IMR-90 (cell line): ENCODE measurements at regions not wholly inside any gene's neighbourhood (a gene's known extent, or its start where the extent isn't known, plus 50 kb on each side); places are given as distances from the start of the nearest gene placed in this dataset.

Experiments
- ATAC-seq: fragments of 200-7000 bp; cut with Tn5 transposase; 2 replicates; pipeline ENCODE4 v1.9.1; 2020; ENCODE audit warnings: low read depth, mild to moderate bottlenecking, moderate library complexity
- BruUV-seq: library from RNA; stranded (reverse); fragments of 400-500 nt; replicated peaks from 2 replicates; lab custom pipeline; 2021; lab: Mats Ljungman, UMichigan
- CTCF ChIA-PET: fragments of 300-600 bp; formaldehyde crosslinking; extraction: SDS; loops from one replicate; lab custom pipeline; 2021; ENCODE audit warnings: antibody characterized with exemption; lab: Yijun Ruan, JAX
- POLR2A ChIA-PET: fragments of 300-600 bp; sonication (Branson Sonifier 250); formaldehyde crosslinking; loops from one replicate; lab custom pipeline; 2022; ENCODE audit warnings: antibody characterized with exemption; ENCODE audit not compliant: unreplicated experiment; lab: Charles Lee
- DNase-seq: peaks from one replicate; pipeline ENCODE4 v3.0.0; 2013
- H2AFZ ChIP-seq: replicated peaks from 2 replicates; pipeline ENCODE3; 2013; ENCODE audit warnings: low read length, mild to moderate bottlenecking; ENCODE audit not compliant: poor library complexity
- H2AK5ac ChIP-seq: 2 replicates; pipeline ENCODE4 v1.6.1; 2013; ENCODE audit warnings: low read depth, low read length, inconsistent platforms
- H2AK9ac ChIP-seq: replicated peaks from 2 replicates; pipeline ENCODE3; 2013; ENCODE audit warnings: mild to moderate bottlenecking, low read depth, low read length, moderate library complexity; ENCODE audit not compliant: poor library complexity
- H2BK120ac ChIP-seq: 2 replicates; pipeline ENCODE4 v1.6.1; 2013; ENCODE audit warnings: low read depth, low read length, inconsistent platforms
- H2BK15ac ChIP-seq: 3 replicates; pipeline ENCODE4 v1.6.1; 2013; ENCODE audit warnings: low read depth, low read length, inconsistent platforms
- H2BK20ac ChIP-seq: 2 replicates; pipeline ENCODE4 v1.6.1; 2013; ENCODE audit warnings: low read depth, mild to moderate bottlenecking, inconsistent platforms, low read length, moderate library complexity
- H2BK5ac ChIP-seq: 2 replicates; pipeline ENCODE4 v1.6.1; 2013; ENCODE audit warnings: mild to moderate bottlenecking, low read depth, low read length, inconsistent platforms; ENCODE audit not compliant: poor library complexity, severe bottlenecking
- H3K14ac ChIP-seq: replicated peaks from 2 replicates; pipeline ENCODE4 v1.6.1; 2013; ENCODE audit warnings: low read depth, low read length, inconsistent platforms
- H3K18ac ChIP-seq: 2 replicates; pipeline ENCODE4 v1.6.1; 2013; ENCODE audit warnings: low read depth, low read length, control low read depth
- H3K23ac ChIP-seq: 2 replicates; pipeline ENCODE4 v1.6.1; 2013; ENCODE audit warnings: low read depth, low read length, inconsistent platforms
- H3K27ac ChIP-seq: 2 replicates; pipeline ENCODE4 v1.5.1; 2013; ENCODE audit warnings: mild to moderate bottlenecking, control low read depth, low read length; ENCODE audit not compliant: insufficient read depth
- H3K27me3 ChIP-seq: 2 replicates; pipeline ENCODE4 v1.6.1; 2013; ENCODE audit warnings: low read length; ENCODE audit not compliant: control insufficient read depth, insufficient read depth
- H3K36me3 ChIP-seq: 2 replicates; pipeline ENCODE4 v1.6.1; 2013; ENCODE audit warnings: low read length, mixed read lengths; ENCODE audit not compliant: control insufficient read depth, insufficient read depth
- H3K4ac ChIP-seq: 2 replicates; pipeline ENCODE4 v1.6.1; 2013; ENCODE audit warnings: low read depth, low read length, inconsistent platforms
- H3K4me1 ChIP-seq: 2 replicates; pipeline ENCODE4 v1.6.1; 2013; ENCODE audit warnings: low read length, mixed read lengths; ENCODE audit not compliant: control insufficient read depth, insufficient read depth
- H3K4me2 ChIP-seq: 2 replicates; pipeline ENCODE4 v1.6.1; 2013; ENCODE audit warnings: low read depth, mild to moderate bottlenecking, control low read depth, low read length, moderate library complexity
- H3K4me3 ChIP-seq: 2 replicates; pipeline ENCODE4 v1.5.1; 2013; ENCODE audit warnings: low read depth, mild to moderate bottlenecking, control low read depth, low read length, moderate library complexity; ENCODE audit not compliant: insufficient read depth
- H3K56ac ChIP-seq: 2 replicates; pipeline ENCODE4 v1.6.1; 2013; ENCODE audit warnings: low read length, inconsistent platforms; ENCODE audit not compliant: insufficient read depth; ENCODE audit errors: extremely low read depth
- H3K79me1 ChIP-seq, 2 experiments: 2 replicates each; pipeline ENCODE4 v1.6.1; 2013; ENCODE audit warnings: low read length in 2 of 2, inconsistent platforms in 1 of 2, low read depth in 1 of 2
- H3K9ac ChIP-seq: 2 replicates; pipeline ENCODE4 v1.6.1; 2013; ENCODE audit warnings: low read depth, low read length, control low read depth
- H3K9me1 ChIP-seq: 2 replicates; pipeline ENCODE4 v1.6.1; 2013; ENCODE audit warnings: low read length, inconsistent platforms; ENCODE audit not compliant: insufficient read depth
- H3K9me3 ChIP-seq: 2 replicates; pipeline ENCODE4 v1.6.1; 2013; ENCODE audit warnings: low read length; ENCODE audit not compliant: control insufficient read depth, insufficient read depth
- H4K20me1 ChIP-seq: 2 replicates; pipeline ENCODE4 v1.6.1; 2013; ENCODE audit warnings: low read length, inconsistent platforms; ENCODE audit not compliant: insufficient read depth
- H4K5ac ChIP-seq: 2 replicates; pipeline ENCODE4 v1.6.1; 2013; ENCODE audit warnings: mild to moderate bottlenecking, low read depth, low read length, control low read depth
- H4K8ac ChIP-seq, 2 experiments: 2 replicates each; pipeline ENCODE4 v1.6.1; 2013; ENCODE audit warnings: low read depth in 2 of 2, low read length in 2 of 2, control low read depth in 1 of 2, inconsistent platforms in 1 of 2
- H4K91ac ChIP-seq: 2 replicates; pipeline ENCODE4 v1.6.1; 2013; ENCODE audit warnings: low read depth, low read length, inconsistent platforms; ENCODE audit not compliant: insufficient read depth
- BHLHE40 ChIP-seq: fragments of 150-350 bp; IDR thresholded peaks from 2 replicates; pipeline ENCODE4 v1.6.1; 2016; ENCODE audit warnings: mild to moderate bottlenecking, low read depth, low read length
- CEBPB ChIP-seq: IDR thresholded peaks from 2 replicates; pipeline ENCODE4 v1.6.1; 2012; ENCODE audit warnings: low read depth, low read length, improper control_type of control experiment
- CHD1 ChIP-seq: IDR thresholded peaks from 2 replicates; pipeline ENCODE4 v1.6.1; 2012; ENCODE audit warnings: low read depth, low read length, improper control_type of control experiment
- CTCF ChIP-seq: conservative IDR thresholded peaks from 2 replicates; pipeline ENCODE4 v1.5.1; 2012; ENCODE audit warnings: mild to moderate bottlenecking, low read depth, low read length, improper control_type of control experiment
- FOS ChIP-seq: fragments of 150-350 bp; IDR thresholded peaks from 2 replicates; pipeline ENCODE4 v1.6.1; 2016; ENCODE audit warnings: low read depth, low read length
- MAFK ChIP-seq: IDR thresholded peaks from 2 replicates; pipeline ENCODE4 v1.6.1; 2012; ENCODE audit warnings: low read depth, low read length, improper control_type of control experiment
- MAZ ChIP-seq: IDR thresholded peaks from 2 replicates; pipeline ENCODE4 v1.6.1; 2012; ENCODE audit warnings: low read depth, mild to moderate bottlenecking, low read length, improper control_type of control experiment, moderate library complexity, borderline replicate concordance
- MXI1 ChIP-seq: IDR thresholded peaks from 2 replicates; pipeline ENCODE4 v1.6.1; 2012; ENCODE audit warnings: low read depth, mild to moderate bottlenecking, low read length, moderate library complexity, borderline replicate concordance
- NFE2L2 ChIP-seq: fragments of 150-350 bp; IDR thresholded peaks from 2 replicates; pipeline ENCODE4 v1.6.1; 2016; ENCODE audit warnings: low read depth, mild to moderate bottlenecking, low read length
- RAD21 ChIP-seq: IDR thresholded peaks from 2 replicates; pipeline ENCODE4 v1.6.1; 2012; ENCODE audit warnings: low read length, improper control_type of control experiment
- RCOR1 ChIP-seq: IDR thresholded peaks from 2 replicates; pipeline ENCODE4 v1.6.1; 2012; ENCODE audit warnings: mild to moderate bottlenecking, low read length, improper control_type of control experiment; ENCODE audit not compliant: insufficient replicate concordance
- RFX5 ChIP-seq: IDR thresholded peaks from 2 replicates; pipeline ENCODE4 v1.8.0; 2012; ENCODE audit warnings: low read depth, mild to moderate bottlenecking, low read length, moderate library complexity
- SMC3 ChIP-seq: fragments of 150-350 bp; IDR thresholded peaks from 2 replicates; pipeline ENCODE4 v1.6.1; 2016; ENCODE audit warnings: low read depth, mild to moderate bottlenecking, antibody characterized with exemption, low read length, moderate library complexity
- dilution Hi-C: fragments of 300-500 bp; cut with HindIII; formaldehyde crosslinking; loops from one replicate; pipeline ENCODE4 v1.14.3; 2018; ENCODE audit warnings: low sequenced_read_pairs; ENCODE audit not compliant: unreplicated experiment
- in situ Hi-C: fragments of 300-500 bp; cut with MboI; formaldehyde crosslinking; loops from 3 replicates; pipeline ENCODE4 v1.14.3; 2019; ENCODE audit warnings: low sequenced_read_pairs, inconsistent platforms, mixed read lengths
- intact Hi-C: fragments of 100-400 bp; cut with micrococcal nuclease; formaldehyde crosslinking; loops from 2 replicates; pipeline ENCODE4 v1.10.0; 2022
- TF ChIP-seq, protein P1 (sequence below): fragments of 150-350 bp; IDR thresholded peaks from 2 replicates; pipeline ENCODE4 v1.6.1; 2017; ENCODE audit warnings: mild to moderate bottlenecking, antibody characterized with exemption, low read length, low read depth

GRCh38 chr5:158245513-158245912 lies 386.6 kb upstream of the CLINT1 start:
- Histone ChIP-seq H3K27ac (no peak overlapping the region), H2BK5ac (no peak overlapping the region), H4K20me1 (no peaks in the 10 kb centered on the region), H2AK9ac (no peak overlapping the region), H4K5ac (no peak overlapping the region), H3K4me1 (no peaks in the 10 kb centered on the region), H3K9me3 (no peaks in the 10 kb centered on the region), H3K9me1 (no peaks in the 10 kb centered on the region), H3K4me3 (no peak overlapping the region), H4K91ac (no peak overlapping the region), H2AK5ac (no peak overlapping the region), H3K23ac (no peak overlapping the region), H3K56ac (no peak overlapping the region), H3K36me3 (no peaks in the 10 kb centered on the region), H3K9ac (no peak overlapping the region), H4K8ac (no peak overlapping the region), H3K4me2 (no peak overlapping the region), H3K4ac (no peak overlapping the region), H2BK20ac (no peak overlapping the region), H3K79me1 (no peaks in the 10 kb centered on the region), H2BK15ac (no peak overlapping the region), H3K14ac (no peak overlapping the region), H3K18ac (no peak overlapping the region), H2BK120ac (no peak overlapping the region), H3K27me3 (no peaks in the 10 kb centered on the region), H2AFZ (no peak overlapping the region)
- in situ Hi-C loops (no loop called here), dilution Hi-C loops (no loop called here), intact Hi-C loops (no loop called here)
- ChIA-PET CTCF (no interaction called here), POLR2A (no interaction called here)
- TF ChIP-seq SMC3 (no peak), RCOR1 (no peak), CHD1 (no peak), NFE2L2 (no peak), FOS (no peak), CEBPB (no peak), MAFK (no peak), RFX5 (no peak), MXI1 (no peak), BHLHE40 (no peak), RAD21 (no peak), MAZ (no peak), CTCF (no peak)
- TF ChIP-seq, protein P1, sequence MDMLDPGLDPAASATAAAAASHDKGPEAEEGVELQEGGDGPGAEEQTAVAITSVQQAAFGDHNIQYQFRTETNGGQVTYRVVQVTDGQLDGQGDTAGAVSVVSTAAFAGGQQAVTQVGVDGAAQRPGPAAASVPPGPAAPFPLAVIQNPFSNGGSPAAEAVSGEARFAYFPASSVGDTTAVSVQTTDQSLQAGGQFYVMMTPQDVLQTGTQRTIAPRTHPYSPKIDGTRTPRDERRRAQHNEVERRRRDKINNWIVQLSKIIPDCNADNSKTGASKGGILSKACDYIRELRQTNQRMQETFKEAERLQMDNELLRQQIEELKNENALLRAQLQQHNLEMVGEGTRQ: no peak
- no TSS peak for BruUV-seq
- DNase-seq: no peak
- no peak for ATAC-seq
